Right kidney (tissue), 1 donor: ENCODE measurements at regions not wholly inside any gene's neighbourhood (a gene's known extent, or its start where the extent isn't known, plus 50 kb on each side); places are given as distances from the start of the nearest gene placed in this dataset.
"Not testable (repeated sequence)": the region's sequence is repeated elsewhere in the genome, so short reads cannot be mapped to it uniquely, and the experiment has no call there.

Source experiments
- DNase-seq: peaks from one replicate; pipeline ENCODE4 v3.0.0-alpha.2; 2016

GRCh38 chr5:6321078-6321477 is 57.3 kb downstream of the MED10 start:
- DNase-seq, result no peak

- no peak for DNase-seq
Observed at GRCh38 chr5:6319116-6319515, 59.2 kb downstream of the MED10 start.

- no peak for DNase-seq
Observed at GRCh38 chr5:6317116-6317798, 61.1 kb downstream of the MED10 start.

DNA sequence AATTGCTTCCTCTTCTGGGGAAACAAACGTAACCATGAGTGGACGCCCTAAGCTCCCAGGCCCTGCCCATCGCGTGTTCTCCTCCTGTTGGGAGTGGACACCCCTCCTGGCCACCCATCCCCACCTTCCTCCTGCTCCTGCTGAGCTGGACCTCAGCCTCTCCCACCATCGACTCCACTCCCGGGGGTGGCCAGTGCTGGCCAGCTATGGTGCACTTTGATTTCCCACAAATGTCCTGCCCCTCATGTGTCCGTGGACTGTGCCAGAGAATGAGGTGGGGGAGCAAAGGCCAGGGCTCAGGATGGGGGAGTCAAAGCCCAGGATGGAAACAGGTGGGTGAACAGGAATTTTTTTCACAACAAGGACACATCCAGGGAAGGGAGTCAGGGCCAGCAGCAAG is 62.8 kb downstream of the MED10 start:
- DNase-seq, result no peak

GRCh38 chr5:6311568-6312501 is 66.5 kb downstream of the MED10 start:
- DNase-seq, result no peak

DNA sequence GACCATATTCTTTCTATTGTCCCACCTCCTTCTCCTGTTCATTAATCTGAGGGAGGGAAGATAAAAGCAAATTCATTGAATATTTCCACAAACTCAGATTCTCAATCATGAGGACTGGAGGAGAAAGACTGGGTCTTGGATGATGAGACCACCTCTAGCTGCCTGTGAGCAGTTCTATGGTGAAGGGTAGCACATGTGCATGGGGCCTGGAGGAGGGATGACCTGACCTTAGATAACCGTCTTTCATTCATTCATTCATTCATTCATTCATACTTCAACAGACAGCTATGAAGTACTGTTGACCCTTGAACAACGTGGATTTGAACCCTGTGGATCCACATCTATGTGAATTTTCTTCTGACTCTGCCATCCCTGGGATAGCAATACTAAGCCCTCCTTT is 68.4 kb downstream of the MED10 start:
- DNase-seq, result no peak

GRCh38 chr5:6308683-6309082 is 69.7 kb downstream of the MED10 start:
- no peak for DNase-seq

- DNase-seq, result no peak
Observed at GRCh38 chr5:6307304-6307703, 71.0 kb downstream of the MED10 start.

- no peak for DNase-seq
Observed at GRCh38 chr5:6305853-6306252, 72.5 kb downstream of the MED10 start.

DNA sequence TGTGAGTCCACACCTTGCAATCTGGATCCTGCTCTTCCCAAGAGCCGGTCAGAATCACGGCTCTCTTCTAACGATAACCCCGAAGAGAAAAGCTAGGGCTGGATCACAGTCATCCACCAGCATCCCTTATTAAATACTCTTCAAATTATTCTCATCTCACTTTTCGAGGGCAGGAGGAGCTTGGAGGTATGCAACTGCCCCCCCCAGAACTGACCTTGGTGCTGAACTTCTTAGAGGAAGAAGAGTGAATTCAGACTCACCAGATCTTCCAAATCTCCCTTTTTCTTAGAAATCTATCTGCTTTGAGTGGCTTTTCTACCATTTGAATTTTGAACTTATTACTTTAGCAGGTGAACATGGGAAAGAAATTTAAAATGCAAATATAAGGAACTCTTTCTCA is 75.7 kb downstream of the MED10 start:
- DNase-seq, result no peak

- DNase-seq, result no peak
Observed at GRCh38 chr5:6302075-6302474, 76.3 kb downstream of the MED10 start.

DNA sequence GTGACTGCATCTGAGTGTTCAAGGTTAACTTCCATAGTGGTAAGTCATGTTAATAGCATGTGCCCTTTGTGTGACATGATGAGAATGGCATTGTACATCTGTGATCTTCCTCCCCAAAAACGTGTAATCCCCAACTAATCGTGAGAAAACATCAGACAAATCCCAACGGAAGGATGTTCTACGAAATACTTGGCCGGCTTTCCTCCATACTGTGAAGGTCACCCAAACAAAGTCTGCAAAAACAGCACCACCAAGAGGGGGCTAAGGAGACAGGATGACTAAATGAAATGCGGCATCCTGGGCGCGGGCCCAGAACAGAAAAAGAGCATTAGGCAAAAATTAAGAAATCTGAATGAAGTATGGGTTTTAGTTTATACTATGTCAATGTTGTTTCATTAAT is 81.8 kb downstream of the MED10 start:
- DNase-seq, result no peak

GRCh38 chr5:6291961-6292360 is 86.4 kb downstream of the MED10 start:
- no peak for DNase-seq

DNA sequence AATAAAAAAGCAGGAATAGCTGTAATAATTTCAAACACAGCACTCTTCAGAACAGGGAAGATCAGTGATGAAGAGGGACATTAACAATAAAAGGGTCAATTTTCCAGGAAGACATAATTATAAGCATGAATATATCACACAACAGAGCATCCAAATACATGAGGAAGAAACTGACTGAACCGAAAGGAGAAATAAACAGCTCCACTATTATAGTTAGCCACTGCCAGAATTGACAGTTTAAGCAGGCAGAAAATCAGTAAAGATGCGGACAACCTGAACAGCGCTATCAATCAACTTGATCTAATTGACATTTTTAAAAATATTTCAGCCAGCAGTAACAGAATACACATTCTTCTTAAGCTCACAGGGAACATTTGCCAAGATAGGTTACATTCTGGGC is 89.1 kb downstream of the MED10 start:
- no peak for DNase-seq

GRCh38 chr5:6287176-6287575 is 91.2 kb downstream of the MED10 start:
- DNase-seq, result no peak

GRCh38 chr5:6286404-6286803 is 91.9 kb downstream of the MED10 start:
- no peak for DNase-seq

DNA sequence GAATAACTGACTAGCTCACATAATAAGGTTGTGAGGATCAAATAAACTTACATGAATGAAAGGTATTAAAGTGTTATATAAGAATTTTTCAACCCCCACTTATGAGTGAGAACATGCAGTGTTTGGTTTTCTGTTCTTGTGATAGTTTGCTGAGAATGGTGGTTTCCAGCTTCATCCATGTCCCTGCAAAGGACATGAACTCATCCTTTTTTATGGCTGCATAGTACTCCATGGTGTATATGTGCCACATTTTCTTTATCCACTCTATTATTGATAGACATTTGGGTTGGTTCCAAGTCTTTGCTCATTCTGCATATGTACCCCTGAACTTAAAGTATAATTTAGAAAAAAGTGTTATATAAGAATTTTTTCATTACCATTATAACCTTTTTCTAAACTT is 93.9 kb downstream of the MED10 start:
- not testable (repeated sequence) for DNase-seq

- DNase-seq, result no peak
Observed at GRCh38 chr5:6282352-6282751, 96.0 kb downstream of the MED10 start.

DNA sequence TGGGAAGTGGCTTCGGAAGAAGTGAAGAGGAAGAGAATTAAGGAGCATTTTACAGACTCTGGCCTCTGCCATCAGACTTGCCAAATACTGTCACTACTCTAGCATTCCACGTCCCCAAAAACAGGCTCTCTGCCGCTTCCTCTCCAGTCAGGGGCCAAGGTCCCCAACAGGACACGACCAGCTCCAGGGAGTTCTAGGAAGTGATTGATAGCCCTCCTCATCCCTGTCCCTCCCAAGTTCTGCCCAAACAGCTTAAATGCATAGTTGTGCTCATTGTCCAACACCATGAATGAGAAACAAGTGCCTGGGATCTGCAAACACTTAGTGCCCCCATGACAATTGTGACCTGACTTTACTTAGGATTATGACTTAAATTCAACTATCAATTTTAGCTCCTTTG is 96.5 kb downstream of the MED10 start:
- no peak for DNase-seq

DNA sequence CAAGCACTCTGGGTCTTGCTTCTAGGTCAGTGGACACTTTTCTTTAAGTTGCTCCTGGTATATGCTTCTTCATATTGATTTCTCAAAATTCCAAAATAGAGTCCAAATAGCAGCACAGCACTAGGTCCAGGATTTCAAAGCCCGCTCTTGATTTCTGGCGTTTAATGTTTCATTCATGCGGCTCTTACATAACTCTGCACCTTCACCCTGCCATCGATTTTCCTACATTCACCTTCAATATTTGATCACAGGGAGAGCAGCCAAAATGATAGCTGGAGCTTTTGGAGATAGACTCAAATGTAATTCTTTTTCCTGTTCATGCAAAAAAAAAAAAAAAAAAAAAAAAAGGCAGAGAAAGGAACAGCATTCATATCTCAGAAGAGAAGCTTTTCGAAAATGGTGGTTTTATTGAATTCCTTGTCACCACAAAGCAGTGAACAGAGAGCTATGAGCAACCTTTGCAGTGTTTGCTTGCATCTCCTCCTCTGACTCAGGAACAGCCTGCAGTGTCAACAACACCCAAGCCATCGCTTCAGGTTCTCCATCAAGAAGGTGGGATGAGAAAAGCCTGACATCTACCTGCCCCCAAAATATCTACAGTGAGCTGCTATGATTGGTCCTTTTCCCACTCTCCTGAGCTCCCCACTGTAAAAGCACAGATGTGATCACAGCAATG is 97.8 kb downstream of the MED10 start:
- no peak for DNase-seq

DNA sequence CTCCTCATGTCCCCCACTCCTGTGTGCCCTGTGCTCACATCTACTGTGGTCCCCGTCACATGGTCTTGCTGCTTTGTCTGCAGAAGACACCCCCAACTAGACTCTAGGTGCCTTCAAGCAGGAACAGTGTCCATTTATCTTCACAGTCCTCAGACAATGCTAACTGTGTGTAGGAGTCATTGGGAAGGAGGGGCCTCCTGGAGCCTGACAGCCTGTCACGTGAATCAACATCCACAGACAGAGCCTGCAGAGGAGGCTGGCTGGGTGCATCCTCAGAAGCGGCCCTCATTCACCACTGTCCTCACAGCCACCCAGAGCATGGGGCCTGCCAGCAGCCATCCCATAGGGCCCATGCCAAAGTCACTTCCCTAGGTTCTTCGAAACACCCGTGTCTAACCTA is 98.7 kb downstream of the MED10 start:
- DNase-seq, result no peak

DNA sequence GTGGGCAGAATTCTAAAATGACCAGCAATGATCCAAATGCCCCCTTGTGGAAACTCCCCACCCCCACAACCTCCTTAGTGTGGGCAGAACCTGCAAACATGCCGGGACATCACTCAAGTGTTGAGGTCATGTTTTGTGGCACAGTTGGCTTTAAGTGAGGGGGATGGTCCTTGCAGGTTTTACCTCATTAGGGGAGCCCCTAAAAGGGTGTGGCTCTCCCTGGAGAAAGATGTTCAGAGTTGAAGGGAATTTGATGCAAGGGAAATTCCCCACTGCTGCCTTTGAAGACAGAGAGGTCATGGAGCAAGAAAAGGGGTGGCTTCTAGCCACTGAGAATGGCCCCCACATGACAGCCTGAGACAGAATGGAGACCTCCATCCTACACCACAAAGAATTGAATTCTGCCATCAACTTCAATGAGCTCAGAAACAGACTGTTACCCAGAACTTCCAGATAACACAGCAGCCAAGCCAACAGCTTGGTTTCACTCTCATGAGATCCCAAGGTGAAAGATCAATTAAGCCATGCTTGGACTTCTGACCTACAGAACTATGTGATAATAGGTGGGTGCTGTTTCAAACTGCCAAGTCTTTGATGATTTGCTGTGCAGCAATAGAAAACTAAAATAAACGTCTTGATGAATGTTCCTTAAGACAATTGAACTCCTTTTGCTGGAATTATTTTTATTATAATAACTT is 103.4 kb downstream of the MED10 start:
- DNase-seq, result no peak

DNA sequence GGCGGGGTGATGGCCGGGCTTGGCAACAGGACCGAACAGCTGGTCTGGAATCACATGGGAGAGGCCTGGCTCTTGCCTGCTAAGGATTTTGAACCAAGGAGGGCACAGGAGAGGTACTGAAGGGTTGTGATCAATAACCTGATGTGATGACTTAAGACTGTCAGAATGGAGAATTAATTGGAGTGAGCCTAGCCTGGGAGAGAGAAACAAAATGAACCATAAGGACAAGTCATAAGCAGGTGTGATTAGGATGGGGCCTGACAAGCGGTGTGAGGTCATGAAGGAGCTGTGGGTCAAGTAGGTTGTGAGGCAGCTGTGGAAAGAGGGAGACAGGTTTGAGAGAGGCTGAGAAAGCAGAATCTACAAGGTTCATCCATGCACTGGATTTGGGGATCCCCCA is 104.6 kb downstream of the MED10 start:
- no peak for DNase-seq
